Transverse colon (tissue), 4 donors: ENCODE measurements at regions not wholly inside any gene's neighbourhood (a gene's known extent, or its start where the extent isn't known, plus 50 kb on each side); places are given as distances from the start of the nearest gene placed in this dataset.

Experiments
- DNase-seq: peaks from one replicate; pipeline ENCODE4 v3.0.0-alpha.2; 2019
- H3K27ac ChIP-seq, 4 donors: fragments of 200-600 bp; sonication (generic); 2 replicates each; pipeline ENCODE4 v1.5.1; 2016 to 2018; ENCODE audit warnings: inconsistent platforms in 4 of 4
- H3K27me3 ChIP-seq: fragments of 200-600 bp; sonication (generic); 2 replicates; pipeline ENCODE4 v1.5.1; 2017; ENCODE audit warnings: inconsistent platforms
- H3K36me3 ChIP-seq, 4 donors: fragments of 200-600 bp; sonication (generic); 2 replicates each; pipeline ENCODE4 v1.5.1; 2017 to 2019; ENCODE audit warnings: inconsistent platforms in 4 of 4
- H3K4me1 ChIP-seq, 4 donors: fragments of 200-600 bp; sonication (generic); 2 replicates each; pipeline ENCODE4 v1.5.1; 2017 to 2020; ENCODE audit warnings: inconsistent platforms in 4 of 4
- H3K4me3 ChIP-seq, 4 donors: fragments of 200-600 bp; sonication (generic); 1 replicate in 1 of 4; 2 replicates in 3 of 4; pipeline versions ENCODE4 v1.5.1 to v1.6.1; 2017 to 2019; ENCODE audit warnings: inconsistent platforms in 4 of 4
- H3K9me3 ChIP-seq, 2 donors: fragments of 200-600 bp; sonication (generic); 2 replicates each; pipeline ENCODE4 v1.5.1; 2017 to 2019; ENCODE audit warnings: inconsistent platforms in 2 of 2
- EP300 ChIP-seq: sonication (generic); formaldehyde crosslinking; IDR thresholded peaks from one replicate; pipeline ENCODE4 v1.6.1; 2017; ENCODE audit warnings: antibody characterized with exemption, low read depth
- POLR2A ChIP-seq: fragments of 450-650 bp; IDR thresholded peaks from one replicate; pipeline ENCODE4 v1.6.1; 2016; ENCODE audit warnings: antibody characterized with exemption, mild to moderate bottlenecking, moderate library complexity
- POLR2AphosphoS5 ChIP-seq, 3 donors: sonication (generic); formaldehyde crosslinking; IDR thresholded peaks; one replicate each; pipeline ENCODE4 v1.6.1; 2016; ENCODE audit warnings: antibody characterized with exemption in 3 of 3
- WGBS, 2 donors: methylation state at CpG; one replicate each; pipeline ENCODE4 v1.1.5; 2018; ENCODE audit warnings: low coverage in 1 of 2; 5-methylcytosine and 5-hydroxymethylcytosine counted together
- in situ Hi-C, 4 donors: fragments of 200-750 bp; cut with MboI; loops; one replicate each; pipeline versions ENCODE4 v1.15.0 to v1.15.1; 2017; ENCODE audit warnings: low sequenced_read_pairs in 3 of 4, low pct_ligation_motif_present in 1 of 4, low pct_unique_long_range_greater_than_20kb in 1 of 4
- intact Hi-C: fragments of 100-400 bp; cut with DNase I; formaldehyde crosslinking; loops from one replicate; pipeline ENCODE4 v1.15.1; 2023; ENCODE audit warnings: low total_unique reads
- TF ChIP-seq, protein P1 (sequence below), 5 experiments: fragments of 200-600 bp in 3 of 5; fragments of 450-650 bp in 2 of 5; sonication (generic) in 3 of 5; IDR thresholded peaks; 1 replicate in 2 of 5; 2 replicates in 3 of 5; pipeline ENCODE4 v1.5.1; 2016 to 2017; ENCODE audit warnings: antibody characterized with exemption in 5 of 5, inconsistent platforms in 3 of 5, mild to moderate bottlenecking in 2 of 5, moderate library complexity in 1 of 5

DNA sequence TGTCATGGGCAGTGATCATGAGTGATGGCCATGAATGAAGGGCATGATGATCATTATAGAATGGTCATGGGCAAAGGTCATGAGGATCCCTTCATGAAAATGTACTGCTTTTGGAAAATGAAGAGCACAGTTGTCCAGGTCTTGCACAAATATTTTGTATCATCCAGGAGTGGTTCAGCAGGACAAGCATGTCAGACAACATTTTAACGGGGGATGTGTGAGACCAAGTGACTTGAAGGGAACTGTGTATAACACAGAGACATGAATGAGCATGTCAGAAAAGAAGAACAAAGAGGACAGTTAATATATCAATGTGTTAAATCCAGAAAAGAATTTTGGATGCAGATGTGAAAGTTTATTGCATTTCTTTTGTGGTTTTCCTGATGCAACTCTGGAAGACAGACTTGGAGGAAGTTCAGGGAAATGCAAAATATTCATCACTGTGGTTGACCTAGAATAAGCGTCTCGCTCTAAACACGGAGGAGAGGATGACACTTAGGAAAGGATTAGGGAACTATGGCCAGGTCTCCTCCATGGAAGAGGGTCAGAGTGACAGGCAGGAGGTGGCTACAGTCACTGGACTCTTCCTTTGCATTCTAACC is 116.1 kb upstream of the IRX4 start:
- H3K4me3 ChIP-seq, result no peak overlapping the region
- no peak for DNase-seq
- intact Hi-C loops (no loop called here), in situ Hi-C loops (no loop called here)
- H3K27ac ChIP-seq, result no peak overlapping the region
- no peaks in the 10 kb centered on the region for H3K9me3 ChIP-seq
- H3K27me3 ChIP-seq, result no peaks in the 10 kb centered on the region
- no peak for TF ChIP-seq POLR2AphosphoS5 (IDR thresholded peaks at IDR 0.05)
- TF ChIP-seq, protein P1, sequence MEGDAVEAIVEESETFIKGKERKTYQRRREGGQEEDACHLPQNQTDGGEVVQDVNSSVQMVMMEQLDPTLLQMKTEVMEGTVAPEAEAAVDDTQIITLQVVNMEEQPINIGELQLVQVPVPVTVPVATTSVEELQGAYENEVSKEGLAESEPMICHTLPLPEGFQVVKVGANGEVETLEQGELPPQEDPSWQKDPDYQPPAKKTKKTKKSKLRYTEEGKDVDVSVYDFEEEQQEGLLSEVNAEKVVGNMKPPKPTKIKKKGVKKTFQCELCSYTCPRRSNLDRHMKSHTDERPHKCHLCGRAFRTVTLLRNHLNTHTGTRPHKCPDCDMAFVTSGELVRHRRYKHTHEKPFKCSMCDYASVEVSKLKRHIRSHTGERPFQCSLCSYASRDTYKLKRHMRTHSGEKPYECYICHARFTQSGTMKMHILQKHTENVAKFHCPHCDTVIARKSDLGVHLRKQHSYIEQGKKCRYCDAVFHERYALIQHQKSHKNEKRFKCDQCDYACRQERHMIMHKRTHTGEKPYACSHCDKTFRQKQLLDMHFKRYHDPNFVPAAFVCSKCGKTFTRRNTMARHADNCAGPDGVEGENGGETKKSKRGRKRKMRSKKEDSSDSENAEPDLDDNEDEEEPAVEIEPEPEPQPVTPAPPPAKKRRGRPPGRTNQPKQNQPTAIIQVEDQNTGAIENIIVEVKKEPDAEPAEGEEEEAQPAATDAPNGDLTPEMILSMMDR (IDR thresholded peaks at IDR 0.05), result no peak
- 76 to 81% methylated on average over 4 of the region's 4 CpGs for WGBS, 2 donors
- H3K4me1 ChIP-seq, result no peaks in the 10 kb centered on the region
- H3K36me3 ChIP-seq, result no peaks in the 10 kb centered on the region

DNA sequence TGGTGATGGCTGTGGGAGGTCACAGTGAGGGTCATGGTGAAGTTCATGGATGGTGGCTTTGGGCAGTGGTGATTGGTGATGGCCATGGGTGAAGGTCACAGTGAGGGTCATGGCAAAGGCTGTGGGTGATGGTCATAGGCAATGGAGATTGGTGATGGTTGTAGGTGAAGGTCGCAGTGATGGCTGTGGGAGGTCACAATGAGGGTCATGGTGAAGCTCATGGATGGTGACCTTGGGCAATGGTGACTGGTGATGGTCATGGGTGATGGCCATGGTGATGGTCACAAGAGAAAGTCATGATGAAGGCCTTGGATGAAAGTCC is 115.6 kb upstream of the IRX4 start:
- TF ChIP-seq, protein P1 (IDR thresholded peaks at IDR 0.05), result no peak
- TF ChIP-seq EP300 (no peak), POLR2AphosphoS5 (IDR thresholded peaks at IDR 0.05) (no peak), POLR2A (no peak)
- 67 to 71% methylated on average over 1 of the region's 1 CpG for WGBS, 2 donors
- in situ Hi-C loops (no loop called here), intact Hi-C loops (no loop called here)
- no peaks in the 10 kb centered on the region for H3K36me3 ChIP-seq
- H3K27me3 ChIP-seq, result no peaks in the 10 kb centered on the region
- no peaks in the 10 kb centered on the region for H3K4me1 ChIP-seq
- no peaks in the 10 kb centered on the region for H3K9me3 ChIP-seq
- no peak overlapping the region for H3K4me3 ChIP-seq
- DNase-seq, result no peak
- H3K27ac ChIP-seq, result no peak overlapping the region

DNA sequence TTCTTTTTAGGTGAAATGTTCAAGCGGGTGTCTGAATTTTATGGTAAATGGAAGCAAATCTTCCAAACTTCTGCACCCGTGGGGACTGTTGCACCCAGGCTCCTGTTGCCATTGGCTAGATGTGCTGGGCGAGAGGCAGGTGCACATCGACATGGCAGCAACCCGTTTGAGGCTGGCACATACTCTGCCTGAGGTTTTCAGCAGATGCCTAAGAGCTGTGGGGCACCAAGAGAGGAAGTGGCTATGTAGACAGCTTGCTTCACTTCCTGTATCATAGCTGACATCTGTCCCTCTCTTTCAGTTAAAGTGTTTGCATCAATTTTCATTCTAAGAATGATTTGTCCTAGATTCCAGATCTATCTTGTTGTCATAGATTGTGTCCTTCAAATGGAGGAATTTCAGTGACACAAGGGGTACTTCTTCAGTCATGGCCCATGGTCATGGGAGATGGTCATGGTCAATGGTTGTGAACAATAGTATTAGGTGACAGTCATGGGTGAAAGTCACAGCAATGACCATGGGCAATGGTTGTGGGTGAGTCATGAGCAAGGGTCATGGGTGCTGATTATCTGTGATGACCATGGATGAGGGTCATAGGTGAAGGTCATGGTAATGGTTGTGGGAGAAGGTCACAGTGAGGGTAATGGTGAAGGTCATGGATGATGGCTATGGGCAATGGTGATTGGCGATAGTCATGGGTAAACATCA is 115.1 kb upstream of the IRX4 start:
- Histone ChIP-seq H3K9me3 (peaks cover 0 to 2% of the 10 kb centered on the region in 2 donors), H3K27me3 (no peaks in the 10 kb centered on the region), H3K4me3 (no peak overlapping the region), H3K4me1 (no peaks in the 10 kb centered on the region), H3K36me3 (no peaks in the 10 kb centered on the region), H3K27ac (no peak overlapping the region)
- intact Hi-C loops, result no loop called here
- in situ Hi-C loops, result no loop called here
- no peak for DNase-seq
- 77% methylated on average over 6 of the region's 6 CpGs; no CpG with 5 or more reads in 1 of the 2 donors for WGBS, 2 donors
- TF ChIP-seq POLR2A (no peak), POLR2AphosphoS5 (IDR thresholded peaks at IDR 0.05) (no peak), EP300 (no peak)
- TF ChIP-seq, protein P1 (IDR thresholded peaks at IDR 0.05), result no peak

DNA sequence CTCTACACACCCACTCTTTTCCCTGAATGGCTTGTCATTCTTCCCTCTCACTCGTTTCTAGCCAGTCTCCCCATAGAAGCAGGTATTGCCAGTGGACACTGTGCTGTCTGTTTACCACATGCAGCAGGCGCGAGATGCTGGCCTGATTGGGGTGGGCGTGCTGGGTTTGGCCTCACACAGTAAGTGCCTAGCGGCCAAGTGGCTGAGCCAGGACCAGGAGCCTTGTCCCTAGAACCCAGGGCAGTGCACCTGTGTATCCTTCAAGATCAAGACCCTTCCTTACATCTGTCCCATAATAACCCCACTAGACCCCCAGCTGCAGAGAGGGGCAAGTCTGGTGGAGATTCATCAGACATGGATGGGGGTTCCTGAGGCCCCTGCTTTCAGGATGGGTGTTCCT is 112.8 kb upstream of the IRX4 start:
- Histone ChIP-seq H3K36me3 (no peaks in the 10 kb centered on the region), H3K9me3 (peaks cover 0 to 6% of the 10 kb centered on the region in 2 donors), H3K4me1 (no peaks in the 10 kb centered on the region), H3K4me3 (no peak overlapping the region), H3K27ac (no peak overlapping the region), H3K27me3 (no peaks in the 10 kb centered on the region)
- in situ Hi-C loops (no loop called here), intact Hi-C loops (no loop called here)
- WGBS, 2 donors, result 8% methylated on average over 1 of the region's 5 CpGs; no CpG with 5 or more reads in 1 of the 2 donors
- no peak for DNase-seq
- no peak for TF ChIP-seq POLR2AphosphoS5 (IDR thresholded peaks at IDR 0.05)
- TF ChIP-seq POLR2A, result no peak
- TF ChIP-seq, protein P1 (IDR thresholded peaks at IDR 0.05), result no peak
- no peak for TF ChIP-seq EP300
